Skeletal muscle tissue (tissue), 3 donors: ENCODE measurements at regions not wholly inside any gene's neighbourhood (a gene's known extent, or its start where the extent isn't known, plus 50 kb on each side); places are given as distances from the start of the nearest gene placed in this dataset.
A peak's percentile ranks its signal among the peaks of the same experiment; 100 is the strongest.

Source experiments
- H3K27ac ChIP-seq: one replicate; pipeline ENCODE4 v1.7.0; 2013; ENCODE audit warnings: mild to moderate bottlenecking, low read depth, low read length, inconsistent platforms
- H3K27me3 ChIP-seq, 3 donors: one replicate each; pipeline ENCODE4 v1.7.0; 2013; ENCODE audit warnings: low read length in 3 of 3; ENCODE audit not compliant: control insufficient read depth in 3 of 3, insufficient read depth in 3 of 3
- H3K36me3 ChIP-seq, 3 donors: one replicate each; pipeline ENCODE4 v1.7.0; 2013; ENCODE audit warnings: low read length in 3 of 3; ENCODE audit not compliant: control insufficient read depth in 3 of 3, insufficient read depth in 3 of 3
- H3K4me1 ChIP-seq, 3 donors: one replicate each; pipeline ENCODE4 v1.7.0; 2013; ENCODE audit warnings: low read length in 3 of 3, mild to moderate bottlenecking in 3 of 3; ENCODE audit not compliant: control insufficient read depth in 3 of 3, insufficient read depth in 3 of 3
- H3K4me3 ChIP-seq, 3 donors: one replicate each; pipeline ENCODE4 v1.7.0; 2013; ENCODE audit warnings: low read length in 3 of 3
- H3K9ac ChIP-seq, 3 donors: one replicate each; pipeline ENCODE4 v1.7.0; 2013; ENCODE audit warnings: low read length in 3 of 3, mild to moderate bottlenecking in 3 of 3, moderate library complexity in 2 of 3, low read depth in 1 of 3
- H3K9me3 ChIP-seq, 3 donors: one replicate each; pipeline ENCODE4 v1.7.0; 2013; ENCODE audit warnings: low read length in 3 of 3; ENCODE audit not compliant: control insufficient read depth in 3 of 3
- donor health status: Osteomylitis.

GRCh38 chr10:21203473-21204107 lies 306.5 kb upstream of the NEBL start:
- Histone ChIP-seq H3K27ac (no peak overlapping the region), H3K27me3 (peaks cover 0 to 3% (median 0%) of the 10 kb centered on the region in 3 donors)

GRCh38 chr10:21202776-21203462 lies 305.8 kb upstream of the NEBL start:
- no peak overlapping the region for H3K4me3 ChIP-seq
- H3K36me3 ChIP-seq = no peaks in the 10 kb centered on the region
- H3K9ac ChIP-seq = no peak overlapping the region
- peaks cover 3 to 4% (median 4%) of the 10 kb centered on the region in 3 donors for H3K9me3 ChIP-seq
- H3K4me1 ChIP-seq = peaks cover 0 to 2% (median 0%) of the 10 kb centered on the region in 3 donors
- H3K27me3 ChIP-seq = peaks cover 0 to 3% (median 0%) of the 10 kb centered on the region in 3 donors
- H3K27ac ChIP-seq = no peak overlapping the region

More at GRCh38 chr10:21203473-21204107, 306.5 kb upstream of the NEBL start:
- H3K9ac ChIP-seq = no peak overlapping the region
- H3K36me3 ChIP-seq = no peaks in the 10 kb centered on the region
- H3K9me3 ChIP-seq = peaks cover 0 to 3% (median under 1%) of the 10 kb centered on the region in 3 donors
- no peak overlapping the region for H3K4me3 ChIP-seq
- peaks cover 0 to 2% (median 0%) of the 10 kb centered on the region in 3 donors for H3K4me1 ChIP-seq

GRCh38 chr10:21199501-21199900 lies 302.4 kb upstream of the NEBL start:
- no peak overlapping the region for H3K4me3 ChIP-seq
- H3K4me1 ChIP-seq = peaks cover 0 to 2% (median 0%) of the 10 kb centered on the region in 3 donors
- no peaks in the 10 kb centered on the region for H3K36me3 ChIP-seq
- no peak overlapping the region for H3K27ac ChIP-seq
- H3K27me3 ChIP-seq = peaks cover 0 to 3% (median 0%) of the 10 kb centered on the region in 3 donors
- H3K9me3 ChIP-seq = peaks cover 0 to 12% (median 4%) of the 10 kb centered on the region in 3 donors
- no peak overlapping the region for H3K9ac ChIP-seq

DNA sequence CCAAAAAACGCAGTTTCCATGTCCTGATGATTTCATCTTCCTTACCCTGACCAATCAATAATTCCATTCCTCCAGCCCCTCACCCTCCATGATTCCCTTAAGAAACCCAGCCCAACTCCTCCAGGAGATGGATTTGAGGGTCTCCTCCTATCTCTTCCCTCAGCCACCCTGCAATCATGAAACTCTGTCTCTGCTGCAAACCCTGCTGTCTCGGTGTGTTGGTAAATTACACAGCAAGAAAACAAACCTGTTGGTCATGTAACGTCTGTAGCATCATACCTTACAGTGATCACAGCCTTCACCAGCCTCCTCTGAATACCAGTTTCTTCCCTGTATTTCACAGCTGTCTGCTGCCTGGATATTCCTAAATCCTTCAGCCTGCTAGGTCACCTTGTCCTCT lies 300.7 kb upstream of the NEBL start:
- H3K4me3 ChIP-seq = peak overlapping the region in 1 of 3 donors; percentile 30
- H3K9ac ChIP-seq = no peak overlapping the region
- peaks cover 0 to 12% (median 4%) of the 10 kb centered on the region in 3 donors for H3K9me3 ChIP-seq
- no peaks in the 10 kb centered on the region for H3K36me3 ChIP-seq
- H3K4me1 ChIP-seq = no peaks in the 10 kb centered on the region
- H3K27me3 ChIP-seq = peaks cover 0 to 3% (median 0%) of the 10 kb centered on the region in 3 donors
- H3K27ac ChIP-seq = no peak overlapping the region

GRCh38 chr10:21196822-21197395 lies 299.8 kb upstream of the NEBL start:
- H3K36me3 ChIP-seq = no peaks in the 10 kb centered on the region
- H3K27me3 ChIP-seq = peaks cover 0 to 3% (median 0%) of the 10 kb centered on the region in 3 donors
- no peak overlapping the region for H3K27ac ChIP-seq
- H3K9ac ChIP-seq = no peak overlapping the region
- H3K4me3 ChIP-seq = no peak overlapping the region
- H3K9me3 ChIP-seq = peaks cover 0 to 12% (median 4%) of the 10 kb centered on the region in 3 donors
- H3K4me1 ChIP-seq = no peaks in the 10 kb centered on the region

DNA sequence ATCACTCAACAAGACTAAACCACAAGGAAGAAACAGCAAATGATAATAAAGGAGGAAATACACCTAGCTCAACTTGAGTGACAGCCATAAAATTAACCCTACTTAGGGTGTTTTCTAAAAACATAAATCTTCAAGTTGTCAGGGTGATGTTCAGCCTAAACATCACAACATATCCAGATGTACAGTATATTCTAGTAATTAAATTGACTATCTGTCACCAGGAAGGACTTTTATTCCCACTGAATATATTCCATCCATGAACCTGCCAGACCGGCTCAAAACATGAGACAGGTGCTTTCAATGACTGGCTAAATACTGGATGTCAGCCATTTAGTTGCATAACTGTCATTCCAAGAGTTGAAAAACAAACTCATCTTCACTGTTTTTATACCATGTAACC lies 298.1 kb upstream of the NEBL start:
- Histone ChIP-seq H3K4me3 (no peak overlapping the region), H3K9ac (no peak overlapping the region), H3K4me1 (no peaks in the 10 kb centered on the region), H3K36me3 (no peaks in the 10 kb centered on the region), H3K27ac (no peak overlapping the region), H3K9me3 (peaks cover 0 to 12% (median 4%) of the 10 kb centered on the region in 3 donors), H3K27me3 (peaks cover 0 to 3% (median 0%) of the 10 kb centered on the region in 3 donors)

- H3K4me3 ChIP-seq = no peak overlapping the region
- H3K4me1 ChIP-seq = no peaks in the 10 kb centered on the region
- H3K9ac ChIP-seq = no peak overlapping the region
- H3K9me3 ChIP-seq = peaks cover 0 to 12% (median 4%) of the 10 kb centered on the region in 3 donors
- no peaks in the 10 kb centered on the region for H3K36me3 ChIP-seq
- no peaks in the 10 kb centered on the region for H3K27me3 ChIP-seq
- no peak overlapping the region for H3K27ac ChIP-seq
These were observed 297.4 kb upstream of the NEBL start for GRCh38 chr10:21194510-21194993.

GRCh38 chr10:21193196-21193595 lies 296.1 kb upstream of the NEBL start:
- Histone ChIP-seq H3K9ac (no peak overlapping the region), H3K4me3 (no peak overlapping the region), H3K27me3 (no peaks in the 10 kb centered on the region), H3K36me3 (no peaks in the 10 kb centered on the region), H3K27ac (no peak overlapping the region), H3K4me1 (no peaks in the 10 kb centered on the region), H3K9me3 (peaks cover 0 to 10% (median 0%) of the 10 kb centered on the region in 3 donors)

- no peaks in the 10 kb centered on the region for H3K36me3 ChIP-seq
- H3K9ac ChIP-seq = no peak overlapping the region
- no peak overlapping the region for H3K27ac ChIP-seq
- H3K9me3 ChIP-seq = no peaks in the 10 kb centered on the region
- no peak overlapping the region for H3K4me3 ChIP-seq
- no peaks in the 10 kb centered on the region for H3K27me3 ChIP-seq
- H3K4me1 ChIP-seq = no peaks in the 10 kb centered on the region
These were observed 294.4 kb upstream of the NEBL start for GRCh38 chr10:21191512-21191911.

DNA sequence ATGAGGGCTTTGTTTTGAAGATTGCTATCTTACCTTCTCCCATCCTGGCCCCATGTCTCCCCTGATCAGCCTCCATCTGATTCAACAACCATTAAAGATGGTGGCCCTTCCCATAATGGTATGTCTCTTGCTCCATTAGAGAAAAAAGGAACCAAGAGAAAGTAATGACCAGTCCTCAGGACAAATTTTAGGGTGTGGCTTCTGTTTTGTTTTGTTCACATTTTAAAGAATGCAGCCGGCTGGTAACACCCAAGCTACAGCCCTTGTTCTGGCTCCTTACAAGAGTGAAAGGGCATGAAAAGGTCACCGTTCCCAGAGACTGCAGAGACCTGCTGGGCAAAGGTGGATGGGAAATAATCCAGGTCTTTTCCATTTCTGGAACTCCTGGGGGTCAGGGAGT lies 287.9 kb upstream of the NEBL start:
- Histone ChIP-seq H3K9ac (no peak overlapping the region), H3K4me3 (no peak overlapping the region), H3K36me3 (no peaks in the 10 kb centered on the region), H3K4me1 (no peaks in the 10 kb centered on the region), H3K27me3 (no peaks in the 10 kb centered on the region), H3K9me3 (no peaks in the 10 kb centered on the region), H3K27ac (no peak overlapping the region)
